Testis (tissue), 2 donors: ENCODE measurements at regions not wholly inside any gene's neighbourhood (a gene's known extent, or its start where the extent isn't known, plus 50 kb on each side); places are given as distances from the start of the nearest gene placed in this dataset.

Source experiments
- DNase-seq: peaks from one replicate; pipeline ENCODE4 v3.0.0-alpha.2; 2019
- H3K27ac ChIP-seq, 2 donors: fragments of 200-600 bp; sonication (generic); one replicate each; pipeline ENCODE4 v1.5.1; 2019
- H3K27me3 ChIP-seq: fragments of 200-600 bp; sonication (generic); one replicate; pipeline ENCODE4 v1.5.1; 2019
- H3K36me3 ChIP-seq: fragments of 200-600 bp; sonication (generic); one replicate; pipeline ENCODE4 v1.5.1; 2017; ENCODE audit warnings: low read depth; ENCODE audit errors: missing control alignments
- H3K4me1 ChIP-seq: fragments of 200-600 bp; sonication (generic); one replicate; pipeline ENCODE4 v1.5.1; 2019
- H3K4me3 ChIP-seq, 2 donors: fragments of 200-600 bp; sonication (generic); one replicate each; pipeline ENCODE4 v1.5.1; 2017 to 2019
- H3K9me3 ChIP-seq: fragments of 200-600 bp; sonication (generic); one replicate; pipeline ENCODE4 v1.5.1; 2017
- CTCF ChIP-seq, 3 experiments: fragments of 450-650 bp in 2 of 3; fragments of 200-600 bp in 1 of 3; sonication (generic) in 1 of 3; IDR thresholded peaks; one replicate each; pipeline ENCODE4 v1.5.1; 2016 to 2019; ENCODE audit warnings: antibody characterized with exemption in 3 of 3, mild to moderate bottlenecking in 2 of 3, moderate library complexity in 1 of 3
- POLR2A ChIP-seq: fragments of 450-650 bp; IDR thresholded peaks from one replicate; pipeline ENCODE4 v1.6.1; 2017; ENCODE audit warnings: antibody characterized with exemption, mild to moderate bottlenecking, moderate library complexity
- WGBS, 2 donors: methylation state at CpG; one replicate each; pipeline ENCODE4 v1.1.5; 2018; 5-methylcytosine and 5-hydroxymethylcytosine counted together
- intact Hi-C: fragments of 100-400 bp; cut with DNase I; formaldehyde crosslinking; loops from one replicate; pipeline ENCODE4 v1.15.1; 2023; ENCODE audit warnings: low total_unique reads

DNA sequence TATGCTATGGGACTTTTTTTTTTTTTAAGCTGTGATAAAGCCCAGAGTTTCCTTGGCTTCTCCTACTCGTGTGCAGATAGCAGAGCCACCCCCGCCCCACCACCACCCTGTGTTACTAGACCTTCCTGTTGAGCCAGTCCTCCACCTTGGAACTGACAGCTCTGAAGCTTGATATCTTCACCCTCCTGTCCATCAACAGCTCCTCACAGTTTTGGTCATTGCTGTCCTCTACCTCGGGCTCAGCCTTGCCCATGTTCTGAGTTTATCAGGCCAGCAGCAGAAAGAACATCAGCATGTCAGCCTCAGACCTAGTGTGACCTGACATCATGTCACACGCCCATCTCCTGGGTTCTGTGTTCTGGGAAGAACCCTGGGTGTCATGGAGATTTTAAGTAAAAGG is 167.1 kb upstream of the RAI14 start:
- no peaks in the 10 kb centered on the region for H3K9me3 ChIP-seq
- H3K4me1 ChIP-seq: peaks cover 11% of the 10 kb centered on the region
- intact Hi-C loops: loop anchor here (5.0 kb wide), 1 partner anchor 408 kb away; no protein-coding TSS in a partner anchor
- H3K36me3 ChIP-seq: no peaks in the 10 kb centered on the region
- no peak for TF ChIP-seq POLR2A
- TF ChIP-seq CTCF (IDR thresholded peaks at IDR 0.05): no peak
- no peak overlapping the region for H3K4me3 ChIP-seq
- H3K27ac ChIP-seq: no peak overlapping the region
- no peak for DNase-seq
- WGBS, 2 donors: 45 to 56% methylated on average over 4 of the region's 4 CpGs
- H3K27me3 ChIP-seq: no peaks in the 10 kb centered on the region

DNA sequence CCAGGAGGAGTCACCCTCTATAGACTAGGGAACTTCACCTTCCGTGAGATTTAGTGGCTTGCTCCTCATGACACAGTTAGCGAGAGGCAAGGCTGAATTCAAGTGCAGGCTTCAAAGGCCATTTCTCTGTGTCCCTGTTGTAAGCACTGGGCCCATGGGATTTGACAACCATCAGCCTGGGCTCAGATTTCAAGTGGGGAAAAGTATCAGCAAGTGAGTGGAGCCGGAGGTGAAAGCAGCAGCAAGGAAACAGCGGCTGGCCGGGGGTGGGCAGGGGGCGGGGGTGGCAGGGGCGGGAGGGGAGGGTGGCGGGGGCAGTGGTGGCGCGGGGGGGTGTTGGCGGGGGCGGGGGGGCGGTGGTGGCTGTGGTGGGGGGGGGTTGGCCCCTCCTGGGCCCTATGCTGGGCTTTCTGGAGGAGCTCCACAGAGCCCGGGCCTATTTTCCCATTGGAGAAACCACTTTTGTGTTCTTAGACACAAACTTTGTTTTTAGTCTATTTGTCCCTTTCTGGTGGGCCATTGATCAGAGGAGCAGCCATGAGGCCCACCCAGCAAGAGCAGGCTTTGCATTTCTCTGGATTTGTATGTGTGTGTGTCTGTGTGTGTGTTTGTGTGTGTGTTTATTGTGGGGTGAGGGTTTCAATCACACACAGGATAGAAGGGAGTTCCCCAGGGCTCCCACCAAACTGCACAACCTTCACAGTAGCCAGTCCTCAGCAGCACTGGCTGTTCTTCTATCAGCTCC is 165.4 kb upstream of the RAI14 start:
- Histone ChIP-seq H3K4me3 (no peak overlapping the region), H3K9me3 (no peaks in the 10 kb centered on the region), H3K27me3 (no peaks in the 10 kb centered on the region), H3K27ac (no peak overlapping the region), H3K4me1 (peaks cover 11% of the 10 kb centered on the region), H3K36me3 (no peaks in the 10 kb centered on the region)
- intact Hi-C loops: no loop called here
- WGBS, 2 donors: 58 to 67% methylated on average over 4 to 10 of the region's 14 CpGs
- DNase-seq: no peak
- TF ChIP-seq CTCF (IDR thresholded peaks at IDR 0.05): no peak
- no peak for TF ChIP-seq POLR2A

GRCh38 chr5:34491251-34491620 is 164.9 kb upstream of the RAI14 start:
- WGBS, 2 donors: 57 to 58% methylated on average over 6 of the region's 6 CpGs
- H3K27me3 ChIP-seq: no peaks in the 10 kb centered on the region
- peaks cover 8% of the 10 kb centered on the region for H3K4me1 ChIP-seq
- H3K36me3 ChIP-seq: no peaks in the 10 kb centered on the region
- intact Hi-C loops: no loop called here
- no peak overlapping the region for H3K27ac ChIP-seq
- no peak for DNase-seq
- H3K4me3 ChIP-seq: no peak overlapping the region
- no peak for TF ChIP-seq POLR2A
- TF ChIP-seq CTCF (IDR thresholded peaks at IDR 0.05): no peak
- H3K9me3 ChIP-seq: no peaks in the 10 kb centered on the region

DNA sequence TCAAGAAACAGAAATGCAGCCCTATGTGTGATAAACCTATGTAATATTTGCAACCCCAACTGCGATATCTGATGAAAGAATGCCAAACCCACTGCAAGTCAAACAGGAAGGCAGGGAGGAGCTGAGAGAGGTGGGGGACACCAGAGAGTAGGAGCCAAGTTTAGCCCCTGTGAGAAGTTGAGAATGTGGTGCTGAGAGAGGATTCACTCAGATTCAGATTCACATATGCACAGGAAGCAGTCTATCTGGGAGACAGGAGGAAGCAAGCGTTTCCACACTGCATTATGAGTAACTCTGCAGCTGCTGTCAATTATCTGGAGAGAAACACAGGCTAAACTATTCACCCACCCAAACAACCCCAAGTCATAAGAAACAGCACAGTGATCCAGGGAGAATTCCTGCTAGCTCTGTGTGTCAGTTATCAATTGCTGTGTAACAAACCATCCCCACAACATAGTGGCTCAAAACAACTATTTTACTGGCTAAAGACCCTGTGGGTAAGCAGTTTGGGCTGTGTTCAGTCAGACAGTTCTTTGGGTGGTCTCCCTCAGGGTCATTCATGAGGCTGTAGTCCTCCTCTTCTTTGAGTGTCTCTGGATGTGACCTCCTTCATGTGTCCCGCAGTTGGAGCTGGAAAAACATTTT is 161.9 kb upstream of the RAI14 start:
- H3K4me3 ChIP-seq: no peak overlapping the region
- DNase-seq: no peak
- intact Hi-C loops: no loop called here
- no peaks in the 10 kb centered on the region for H3K36me3 ChIP-seq
- peaks cover 15% of the 10 kb centered on the region for H3K4me1 ChIP-seq
- TF ChIP-seq CTCF (IDR thresholded peaks at IDR 0.05) (no peak), POLR2A (no peak)
- no peaks in the 10 kb centered on the region for H3K9me3 ChIP-seq
- H3K27ac ChIP-seq: no peak overlapping the region
- no peaks in the 10 kb centered on the region for H3K27me3 ChIP-seq
- 76 to 88% methylated on average over 2 to 3 of the region's 3 CpGs for WGBS, 2 donors

GRCh38 chr5:34495178-34495577 is 160.9 kb upstream of the RAI14 start:
- H3K4me3 ChIP-seq: no peak overlapping the region
- no peak for TF ChIP-seq CTCF (IDR thresholded peaks at IDR 0.05)
- H3K36me3 ChIP-seq: no peaks in the 10 kb centered on the region
- H3K4me1 ChIP-seq: peaks cover 21% of the 10 kb centered on the region
- no peak overlapping the region for H3K27ac ChIP-seq
- intact Hi-C loops: no loop called here
- WGBS, 2 donors: 84 to 85% methylated on average over 4 of the region's 4 CpGs
- no peaks in the 10 kb centered on the region for H3K27me3 ChIP-seq
- H3K9me3 ChIP-seq: no peaks in the 10 kb centered on the region
- DNase-seq: no peak
